Muscle layer of duodenum (tissue), 2 donors: ENCODE measurements at regions not wholly inside any gene's neighbourhood (a gene's known extent, or its start where the extent isn't known, plus 50 kb on each side); places are given as distances from the start of the nearest gene placed in this dataset.
"Not testable (repeated sequence)": the region's sequence is repeated elsewhere in the genome, so short reads cannot be mapped to it uniquely, and the experiment has no call there.

Source experiments
- H3K27ac ChIP-seq: one replicate; pipeline ENCODE4 v1.7.0; 2013; ENCODE audit warnings: mild to moderate bottlenecking, low read length
- H3K27me3 ChIP-seq: one replicate; pipeline ENCODE4 v1.7.0; 2013; ENCODE audit warnings: low read depth, mild to moderate bottlenecking, control low read depth, low read length
- H3K36me3 ChIP-seq, 2 donors: one replicate each; pipeline ENCODE4 v1.7.0; 2013; ENCODE audit warnings: low read length in 2 of 2, control low read depth in 1 of 2, mild to moderate bottlenecking in 1 of 2; ENCODE audit not compliant: insufficient read depth in 2 of 2, control insufficient read depth in 1 of 2
- H3K4me1 ChIP-seq, 2 donors: one replicate each; pipeline ENCODE4 v1.7.0; 2013; ENCODE audit warnings: low read length in 2 of 2, mild to moderate bottlenecking in 2 of 2, control low read depth in 1 of 2, moderate library complexity in 1 of 2; ENCODE audit not compliant: insufficient read depth in 2 of 2, control insufficient read depth in 1 of 2
- H3K4me3 ChIP-seq, 2 donors: one replicate each; pipeline ENCODE4 v1.7.0; 2013; ENCODE audit warnings: low read length in 2 of 2, low read depth in 1 of 2, mild to moderate bottlenecking in 1 of 2
- H3K9me3 ChIP-seq, 2 donors: one replicate each; pipeline ENCODE4 v1.7.0; 2013; ENCODE audit warnings: low read length in 2 of 2, control low read depth in 1 of 2, mild to moderate bottlenecking in 1 of 2; ENCODE audit not compliant: control insufficient read depth in 1 of 2
- donor health status: healthy.

- Histone ChIP-seq H3K4me3 (no peak overlapping the region), H3K36me3 (no peaks in the 10 kb centered on the region), H3K27me3 (no peaks in the 10 kb centered on the region), H3K9me3 (no peaks in the 10 kb centered on the region), H3K4me1 (no peaks in the 10 kb centered on the region), H3K27ac (no peak overlapping the region)
Observed at GRCh38 chr9:26516773-26517343, 375.7 kb downstream of the CAAP1 start.

- H3K36me3 ChIP-seq: no peaks in the 10 kb centered on the region
- no peaks in the 10 kb centered on the region for H3K9me3 ChIP-seq
- no peaks in the 10 kb centered on the region for H3K4me1 ChIP-seq
- no peak overlapping the region for H3K27ac ChIP-seq
- no peak overlapping the region for H3K4me3 ChIP-seq
- H3K27me3 ChIP-seq: no peaks in the 10 kb centered on the region
Observed at GRCh38 chr9:26513730-26514129, 378.9 kb downstream of the CAAP1 start.

- Histone ChIP-seq H3K27me3 (no peaks in the 10 kb centered on the region), H3K36me3 (no peaks in the 10 kb centered on the region), H3K9me3 (no peaks in the 10 kb centered on the region), H3K27ac (no peak overlapping the region), H3K4me3 (no peak overlapping the region), H3K4me1 (no peaks in the 10 kb centered on the region)
Observed at GRCh38 chr9:26510137-26510536, 382.5 kb downstream of the CAAP1 start.

- no peak overlapping the region for H3K27ac ChIP-seq
Observed at GRCh38 chr9:26508897-26509296, 383.7 kb downstream of the CAAP1 start.

GRCh38 chr9:26504057-26504456, 388.5 kb downstream of the CAAP1 start:
- Histone ChIP-seq H3K4me1 (no peaks in the 10 kb centered on the region), H3K9me3 (no peaks in the 10 kb centered on the region), H3K4me3 (no peak overlapping the region), H3K27me3 (no peaks in the 10 kb centered on the region), H3K27ac (no peak overlapping the region), H3K36me3 (no peaks in the 10 kb centered on the region)

More at GRCh38 chr9:26508897-26509296, 383.7 kb downstream of the CAAP1 start:
- Histone ChIP-seq H3K4me3 (no peak overlapping the region), H3K36me3 (no peaks in the 10 kb centered on the region), H3K4me1 (no peaks in the 10 kb centered on the region), H3K27me3 (no peaks in the 10 kb centered on the region), H3K9me3 (no peaks in the 10 kb centered on the region)

GRCh38 chr9:26502311-26502710, 390.3 kb downstream of the CAAP1 start:
- no peak overlapping the region for H3K27ac ChIP-seq
- H3K36me3 ChIP-seq: no peaks in the 10 kb centered on the region
- H3K4me3 ChIP-seq: no peak overlapping the region
- H3K4me1 ChIP-seq: no peaks in the 10 kb centered on the region
- peaks cover 0 to 4% of the 10 kb centered on the region in 2 donors for H3K9me3 ChIP-seq
- no peaks in the 10 kb centered on the region for H3K27me3 ChIP-seq

- Histone ChIP-seq H3K27ac (no peak overlapping the region), H3K4me3 (no peak overlapping the region)
Observed at GRCh38 chr9:26500471-26500870, 392.1 kb downstream of the CAAP1 start.

GRCh38 chr9:26492608-26493521, 399.7 kb downstream of the CAAP1 start:
- not testable (repeated sequence) for H3K27me3 ChIP-seq, H3K9me3 ChIP-seq, H3K36me3 ChIP-seq

More at GRCh38 chr9:26500471-26500870, 392.1 kb downstream of the CAAP1 start:
- Histone ChIP-seq H3K36me3 (no peaks in the 10 kb centered on the region), H3K9me3 (peaks cover 0 to 4% of the 10 kb centered on the region in 2 donors), H3K27me3 (no peaks in the 10 kb centered on the region), H3K4me1 (no peaks in the 10 kb centered on the region)

GRCh38 chr9:26491922-26492607, 400.5 kb downstream of the CAAP1 start:
- not testable (repeated sequence) for H3K36me3 ChIP-seq, H3K27me3 ChIP-seq, H3K4me3 ChIP-seq, H3K9me3 ChIP-seq, H3K27ac ChIP-seq, H3K4me1 ChIP-seq

More at GRCh38 chr9:26492608-26493521, 399.7 kb downstream of the CAAP1 start:
- not testable (repeated sequence) for H3K4me3 ChIP-seq, H3K27ac ChIP-seq, H3K4me1 ChIP-seq

- no peak overlapping the region for H3K4me3 ChIP-seq
- no peaks in the 10 kb centered on the region for H3K36me3 ChIP-seq
- no peaks in the 10 kb centered on the region for H3K27me3 ChIP-seq
- no peaks in the 10 kb centered on the region for H3K9me3 ChIP-seq
- H3K4me1 ChIP-seq: no peaks in the 10 kb centered on the region
- no peak overlapping the region for H3K27ac ChIP-seq
Observed at GRCh38 chr9:26483991-26484390, 408.6 kb downstream of the CAAP1 start.

GRCh38 chr9:26477963-26478362, 414.6 kb downstream of the CAAP1 start:
- no peak overlapping the region for H3K27ac ChIP-seq
- no peaks in the 10 kb centered on the region for H3K27me3 ChIP-seq
- H3K4me3 ChIP-seq: no peak overlapping the region
- no peaks in the 10 kb centered on the region for H3K36me3 ChIP-seq
- no peaks in the 10 kb centered on the region for H3K9me3 ChIP-seq
- no peaks in the 10 kb centered on the region for H3K4me1 ChIP-seq
